IMR-90 (cell line): ENCODE measurements at regions not wholly inside any gene's neighbourhood (a gene's known extent, or its start where the extent isn't known, plus 50 kb on each side); places are given as distances from the start of the nearest gene placed in this dataset.

ENCODE experiments used
- ATAC-seq: fragments of 200-7000 bp; cut with Tn5 transposase; 2 replicates; pipeline ENCODE4 v1.9.1; 2020; ENCODE audit warnings: low read depth, mild to moderate bottlenecking, moderate library complexity
- BruUV-seq: library from RNA; stranded (reverse); fragments of 400-500 nt; replicated peaks from 2 replicates; lab custom pipeline; 2021; lab: Mats Ljungman, UMichigan
- CTCF ChIA-PET: fragments of 300-600 bp; formaldehyde crosslinking; extraction: SDS; loops from one replicate; lab custom pipeline; 2021; ENCODE audit warnings: antibody characterized with exemption; lab: Yijun Ruan, JAX
- POLR2A ChIA-PET: fragments of 300-600 bp; sonication (Branson Sonifier 250); formaldehyde crosslinking; loops from one replicate; lab custom pipeline; 2022; ENCODE audit warnings: antibody characterized with exemption; ENCODE audit not compliant: unreplicated experiment; lab: Charles Lee
- DNase-seq: peaks from one replicate; pipeline ENCODE4 v3.0.0; 2013
- H2AFZ ChIP-seq: replicated peaks from 2 replicates; pipeline ENCODE3; 2013; ENCODE audit warnings: low read length, mild to moderate bottlenecking; ENCODE audit not compliant: poor library complexity
- H2AK5ac ChIP-seq: 2 replicates; pipeline ENCODE4 v1.6.1; 2013; ENCODE audit warnings: low read depth, low read length, inconsistent platforms
- H2AK9ac ChIP-seq: replicated peaks from 2 replicates; pipeline ENCODE3; 2013; ENCODE audit warnings: mild to moderate bottlenecking, low read depth, low read length, moderate library complexity; ENCODE audit not compliant: poor library complexity
- H2BK120ac ChIP-seq: 2 replicates; pipeline ENCODE4 v1.6.1; 2013; ENCODE audit warnings: low read depth, low read length, inconsistent platforms
- H2BK15ac ChIP-seq: 3 replicates; pipeline ENCODE4 v1.6.1; 2013; ENCODE audit warnings: low read depth, low read length, inconsistent platforms
- H2BK20ac ChIP-seq: 2 replicates; pipeline ENCODE4 v1.6.1; 2013; ENCODE audit warnings: low read depth, mild to moderate bottlenecking, inconsistent platforms, low read length, moderate library complexity
- H2BK5ac ChIP-seq: 2 replicates; pipeline ENCODE4 v1.6.1; 2013; ENCODE audit warnings: mild to moderate bottlenecking, low read depth, low read length, inconsistent platforms; ENCODE audit not compliant: poor library complexity, severe bottlenecking
- H3K14ac ChIP-seq: replicated peaks from 2 replicates; pipeline ENCODE4 v1.6.1; 2013; ENCODE audit warnings: low read depth, low read length, inconsistent platforms
- H3K18ac ChIP-seq: 2 replicates; pipeline ENCODE4 v1.6.1; 2013; ENCODE audit warnings: low read depth, low read length, control low read depth
- H3K23ac ChIP-seq: 2 replicates; pipeline ENCODE4 v1.6.1; 2013; ENCODE audit warnings: low read depth, low read length, inconsistent platforms
- H3K27ac ChIP-seq: 2 replicates; pipeline ENCODE4 v1.5.1; 2013; ENCODE audit warnings: mild to moderate bottlenecking, control low read depth, low read length; ENCODE audit not compliant: insufficient read depth
- H3K27me3 ChIP-seq: 2 replicates; pipeline ENCODE4 v1.6.1; 2013; ENCODE audit warnings: low read length; ENCODE audit not compliant: control insufficient read depth, insufficient read depth
- H3K36me3 ChIP-seq: 2 replicates; pipeline ENCODE4 v1.6.1; 2013; ENCODE audit warnings: low read length, mixed read lengths; ENCODE audit not compliant: control insufficient read depth, insufficient read depth
- H3K4ac ChIP-seq: 2 replicates; pipeline ENCODE4 v1.6.1; 2013; ENCODE audit warnings: low read depth, low read length, inconsistent platforms
- H3K4me1 ChIP-seq: 2 replicates; pipeline ENCODE4 v1.6.1; 2013; ENCODE audit warnings: low read length, mixed read lengths; ENCODE audit not compliant: control insufficient read depth, insufficient read depth
- H3K4me2 ChIP-seq: 2 replicates; pipeline ENCODE4 v1.6.1; 2013; ENCODE audit warnings: low read depth, mild to moderate bottlenecking, control low read depth, low read length, moderate library complexity
- H3K4me3 ChIP-seq: 2 replicates; pipeline ENCODE4 v1.5.1; 2013; ENCODE audit warnings: low read depth, mild to moderate bottlenecking, control low read depth, low read length, moderate library complexity; ENCODE audit not compliant: insufficient read depth
- H3K56ac ChIP-seq: 2 replicates; pipeline ENCODE4 v1.6.1; 2013; ENCODE audit warnings: low read length, inconsistent platforms; ENCODE audit not compliant: insufficient read depth; ENCODE audit errors: extremely low read depth
- H3K79me1 ChIP-seq, 2 experiments: 2 replicates each; pipeline ENCODE4 v1.6.1; 2013; ENCODE audit warnings: low read length in 2 of 2, inconsistent platforms in 1 of 2, low read depth in 1 of 2
- H3K9ac ChIP-seq: 2 replicates; pipeline ENCODE4 v1.6.1; 2013; ENCODE audit warnings: low read depth, low read length, control low read depth
- H3K9me1 ChIP-seq: 2 replicates; pipeline ENCODE4 v1.6.1; 2013; ENCODE audit warnings: low read length, inconsistent platforms; ENCODE audit not compliant: insufficient read depth
- H3K9me3 ChIP-seq: 2 replicates; pipeline ENCODE4 v1.6.1; 2013; ENCODE audit warnings: low read length; ENCODE audit not compliant: control insufficient read depth, insufficient read depth
- H4K20me1 ChIP-seq: 2 replicates; pipeline ENCODE4 v1.6.1; 2013; ENCODE audit warnings: low read length, inconsistent platforms; ENCODE audit not compliant: insufficient read depth
- H4K5ac ChIP-seq: 2 replicates; pipeline ENCODE4 v1.6.1; 2013; ENCODE audit warnings: mild to moderate bottlenecking, low read depth, low read length, control low read depth
- H4K8ac ChIP-seq, 2 experiments: 2 replicates each; pipeline ENCODE4 v1.6.1; 2013; ENCODE audit warnings: low read depth in 2 of 2, low read length in 2 of 2, control low read depth in 1 of 2, inconsistent platforms in 1 of 2
- H4K91ac ChIP-seq: 2 replicates; pipeline ENCODE4 v1.6.1; 2013; ENCODE audit warnings: low read depth, low read length, inconsistent platforms; ENCODE audit not compliant: insufficient read depth
- CEBPB ChIP-seq: IDR thresholded peaks from 2 replicates; pipeline ENCODE4 v1.6.1; 2012; ENCODE audit warnings: low read depth, low read length, improper control_type of control experiment
- CHD1 ChIP-seq: IDR thresholded peaks from 2 replicates; pipeline ENCODE4 v1.6.1; 2012; ENCODE audit warnings: low read depth, low read length, improper control_type of control experiment
- CTCF ChIP-seq: conservative IDR thresholded peaks from 2 replicates; pipeline ENCODE4 v1.5.1; 2012; ENCODE audit warnings: mild to moderate bottlenecking, low read depth, low read length, improper control_type of control experiment
- MAFK ChIP-seq: IDR thresholded peaks from 2 replicates; pipeline ENCODE4 v1.6.1; 2012; ENCODE audit warnings: low read depth, low read length, improper control_type of control experiment
- MXI1 ChIP-seq: IDR thresholded peaks from 2 replicates; pipeline ENCODE4 v1.6.1; 2012; ENCODE audit warnings: low read depth, mild to moderate bottlenecking, low read length, moderate library complexity, borderline replicate concordance
- POLR2A ChIP-seq: IDR thresholded peaks from 2 replicates; pipeline ENCODE4 v1.6.1; 2012; ENCODE audit warnings: mild to moderate bottlenecking, low read depth, low read length
- RCOR1 ChIP-seq: IDR thresholded peaks from 2 replicates; pipeline ENCODE4 v1.6.1; 2012; ENCODE audit warnings: mild to moderate bottlenecking, low read length, improper control_type of control experiment; ENCODE audit not compliant: insufficient replicate concordance
- RFX5 ChIP-seq: IDR thresholded peaks from 2 replicates; pipeline ENCODE4 v1.8.0; 2012; ENCODE audit warnings: low read depth, mild to moderate bottlenecking, low read length, moderate library complexity
- USF2 ChIP-seq: fragments of 150-350 bp; IDR thresholded peaks from 2 replicates; pipeline ENCODE4 v1.6.1; 2017; ENCODE audit warnings: mild to moderate bottlenecking, antibody characterized with exemption, low read length, low read depth
- WGBS, 2 experiments: methylation state at CpG; one replicate each; pipeline versions ENCODE4 v1.1.5 to v1.1.7; 2013; ENCODE audit warnings: missing lambda C conversion rate in 2 of 2; ENCODE audit not compliant: insufficient read length in 1 of 2; ENCODE audit errors: extremely low coverage in 2 of 2; 5-methylcytosine and 5-hydroxymethylcytosine counted together
- dilution Hi-C: fragments of 300-500 bp; cut with HindIII; formaldehyde crosslinking; loops from one replicate; pipeline ENCODE4 v1.14.3; 2018; ENCODE audit warnings: low sequenced_read_pairs; ENCODE audit not compliant: unreplicated experiment
- in situ Hi-C: fragments of 300-500 bp; cut with MboI; formaldehyde crosslinking; loops from 3 replicates; pipeline ENCODE4 v1.14.3; 2019; ENCODE audit warnings: low sequenced_read_pairs, inconsistent platforms, mixed read lengths
- intact Hi-C: fragments of 100-400 bp; cut with micrococcal nuclease; formaldehyde crosslinking; loops from 2 replicates; pipeline ENCODE4 v1.10.0; 2022

- Histone ChIP-seq H2AK9ac (no peak overlapping the region), H3K27me3 (no peaks in the 10 kb centered on the region), H2BK15ac (no peak overlapping the region), H3K4me2 (no peak overlapping the region), H3K4me3 (no peak overlapping the region), H4K5ac (no peak overlapping the region), H3K9me1 (no peaks in the 10 kb centered on the region), H2AFZ (no peak overlapping the region), H2BK120ac (no peak overlapping the region), H3K4ac (no peak overlapping the region), H3K23ac (no peak overlapping the region), H4K20me1 (no peaks in the 10 kb centered on the region), H3K9ac (no peak overlapping the region), H2BK20ac (no peak overlapping the region), H4K91ac (no peak overlapping the region), H3K4me1 (no peaks in the 10 kb centered on the region), H2AK5ac (no peak overlapping the region), H3K56ac (no peak overlapping the region), H3K36me3 (no peaks in the 10 kb centered on the region), H3K9me3 (no peaks in the 10 kb centered on the region), H3K14ac (no peak overlapping the region), H2BK5ac (no peak overlapping the region), H3K79me1 (no peaks in the 10 kb centered on the region), H3K18ac (no peak overlapping the region), H4K8ac (no peak overlapping the region), H3K27ac (no peak overlapping the region)
- ChIA-PET CTCF (no interaction called here), POLR2A (no interaction called here)
- no peak for DNase-seq
- no TSS peak for BruUV-seq
- WGBS, 2 experiments, result no CpG with 5 or more reads among the region's 1 CpG
- no peak for ATAC-seq
- dilution Hi-C loops (no loop called here), in situ Hi-C loops (no loop called here), intact Hi-C loops (no loop called here)
- TF ChIP-seq MAFK, result no peak
- no peak for TF ChIP-seq MXI1
- no peak for TF ChIP-seq CHD1
- no peak for TF ChIP-seq CTCF
- TF ChIP-seq CEBPB, result no peak
- TF ChIP-seq RFX5, result no peak
- no peak for TF ChIP-seq USF2
- no peak for TF ChIP-seq RCOR1
- no peak for TF ChIP-seq POLR2A
Measured at GRCh38 chr12:90672081-90672480, 282.9 kb downstream of the CCER1 start.
